ENCODE measurements at regions not wholly inside any gene's neighbourhood (a gene's known extent, or its start where the extent isn't known, plus 50 kb on each side); places are given as distances from the start of the nearest gene placed in this dataset.

DNA sequence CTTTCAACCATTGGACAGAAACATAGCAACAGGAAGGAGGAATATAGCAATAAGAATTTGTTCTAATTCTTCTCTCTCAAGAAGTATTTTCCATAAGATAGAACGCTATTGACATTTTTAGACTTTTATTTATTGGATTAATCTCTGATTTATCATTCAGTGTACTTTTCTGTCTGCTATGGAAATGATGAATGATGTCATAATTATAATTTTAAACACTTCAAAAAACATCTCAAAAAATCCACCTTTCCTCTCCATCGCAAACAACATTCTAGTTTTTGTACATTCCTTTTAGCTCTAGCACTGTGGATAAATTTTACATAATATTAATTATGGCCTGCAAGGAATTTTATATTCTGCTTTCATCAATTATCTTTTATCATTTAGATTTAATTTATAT is 643.2 kb downstream of the DHX35 start:
- no peak overlapping the region for H3K27ac ChIP-seq
- TF ChIP-seq, protein P1, sequence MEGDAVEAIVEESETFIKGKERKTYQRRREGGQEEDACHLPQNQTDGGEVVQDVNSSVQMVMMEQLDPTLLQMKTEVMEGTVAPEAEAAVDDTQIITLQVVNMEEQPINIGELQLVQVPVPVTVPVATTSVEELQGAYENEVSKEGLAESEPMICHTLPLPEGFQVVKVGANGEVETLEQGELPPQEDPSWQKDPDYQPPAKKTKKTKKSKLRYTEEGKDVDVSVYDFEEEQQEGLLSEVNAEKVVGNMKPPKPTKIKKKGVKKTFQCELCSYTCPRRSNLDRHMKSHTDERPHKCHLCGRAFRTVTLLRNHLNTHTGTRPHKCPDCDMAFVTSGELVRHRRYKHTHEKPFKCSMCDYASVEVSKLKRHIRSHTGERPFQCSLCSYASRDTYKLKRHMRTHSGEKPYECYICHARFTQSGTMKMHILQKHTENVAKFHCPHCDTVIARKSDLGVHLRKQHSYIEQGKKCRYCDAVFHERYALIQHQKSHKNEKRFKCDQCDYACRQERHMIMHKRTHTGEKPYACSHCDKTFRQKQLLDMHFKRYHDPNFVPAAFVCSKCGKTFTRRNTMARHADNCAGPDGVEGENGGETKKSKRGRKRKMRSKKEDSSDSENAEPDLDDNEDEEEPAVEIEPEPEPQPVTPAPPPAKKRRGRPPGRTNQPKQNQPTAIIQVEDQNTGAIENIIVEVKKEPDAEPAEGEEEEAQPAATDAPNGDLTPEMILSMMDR (conservative IDR thresholded peaks at IDR 0.05): no peak

DNA sequence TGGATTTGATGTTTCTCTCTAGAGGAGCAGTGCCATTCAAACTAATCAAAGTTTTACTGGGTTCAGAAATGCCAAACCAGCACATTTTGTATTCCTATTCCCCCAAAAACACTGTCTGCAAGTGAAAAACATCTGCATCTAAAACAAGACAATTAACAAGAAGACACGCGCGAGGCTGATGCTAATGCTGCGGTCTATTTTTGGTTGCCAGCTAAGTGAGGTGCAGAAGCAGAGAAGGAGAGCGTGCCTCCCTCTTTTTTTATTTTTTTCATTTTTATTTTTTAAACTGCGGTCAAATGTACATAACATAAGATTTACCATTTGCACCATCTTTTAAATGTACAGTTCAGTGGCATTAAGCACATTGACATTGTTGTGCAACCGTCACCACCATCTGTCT is 641.1 kb downstream of the DHX35 start:
- TF ChIP-seq, protein P1 (conservative IDR thresholded peaks at IDR 0.05): no peak
- no peak overlapping the region for H3K27ac ChIP-seq

GRCh38 chr20:39602649-39603048 is 640.5 kb downstream of the DHX35 start:
- no peak overlapping the region for H3K27ac ChIP-seq
- TF ChIP-seq, protein P1 (conservative IDR thresholded peaks at IDR 0.05): no peak

GRCh38 chr20:39600871-39601270 is 638.7 kb downstream of the DHX35 start:
- H3K27ac ChIP-seq: no peak overlapping the region
- TF ChIP-seq, protein P1 (conservative IDR thresholded peaks at IDR 0.05): no peak

DNA sequence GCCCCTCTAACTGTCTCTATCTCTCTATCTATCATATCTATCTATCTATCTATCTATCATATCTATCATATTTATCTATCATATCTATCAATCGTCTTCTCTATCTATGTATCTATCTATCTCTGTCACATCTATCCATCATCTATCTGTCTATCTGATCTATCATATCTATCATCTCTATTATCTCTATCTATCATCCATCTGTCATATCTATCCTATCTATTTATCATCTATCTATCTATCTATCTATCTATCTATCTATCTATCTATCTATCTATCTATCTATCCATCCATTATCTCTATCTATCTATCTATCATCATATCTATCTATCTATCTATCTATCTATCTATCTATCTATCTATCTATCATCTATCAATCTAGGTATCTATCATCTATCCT is 638.0 kb downstream of the DHX35 start:
- no peak overlapping the region for H3K27ac ChIP-seq
- TF ChIP-seq, protein P1 (conservative IDR thresholded peaks at IDR 0.05): no peak

DNA sequence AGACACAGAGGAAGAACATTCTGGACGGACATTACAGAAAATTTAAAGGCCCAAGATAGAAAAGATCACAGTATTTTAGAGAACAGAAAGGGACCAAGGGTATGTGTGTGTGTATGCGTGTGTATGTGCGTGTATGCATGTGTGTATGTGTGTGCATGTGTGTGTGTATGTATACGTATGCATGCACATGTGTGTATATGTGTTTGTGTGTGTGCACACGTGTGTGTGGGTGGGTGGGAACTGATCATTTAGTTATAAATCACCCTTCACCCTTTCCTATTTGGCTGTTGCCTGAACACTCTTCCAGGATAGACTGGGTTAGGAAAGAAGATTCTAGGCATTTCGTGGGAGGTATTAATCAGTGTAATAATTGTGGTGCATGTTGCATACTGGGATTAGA is 634.4 kb downstream of the DHX35 start:
- H3K27ac ChIP-seq: no peak overlapping the region
- TF ChIP-seq, protein P1 (conservative IDR thresholded peaks at IDR 0.05): no peak

DNA sequence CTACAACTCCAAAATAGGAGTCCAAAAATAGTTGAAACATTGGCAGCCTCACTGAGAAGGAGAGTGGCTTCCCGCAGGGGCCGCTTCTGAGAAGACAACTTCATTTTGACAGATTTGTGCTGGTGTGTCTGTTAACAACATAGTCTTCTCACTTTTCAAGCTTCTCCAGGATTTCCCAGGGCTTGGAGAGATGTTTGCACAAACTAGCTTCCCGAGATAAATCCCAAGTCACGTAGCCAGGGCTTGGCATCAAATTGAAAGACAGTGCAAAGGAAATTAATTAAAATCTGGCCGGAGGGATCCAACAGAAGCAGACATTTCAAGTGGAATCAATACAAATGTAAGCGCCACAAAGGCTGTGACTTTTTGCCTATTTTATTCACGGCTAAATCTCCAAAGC is 630.2 kb downstream of the DHX35 start:
- no peak overlapping the region for H3K27ac ChIP-seq

More for the DNA sequence above, 630.2 kb downstream of the DHX35 start:
- TF ChIP-seq, protein P1 (conservative IDR thresholded peaks at IDR 0.05): no peak

Data from VCaP (cell line).